AG09319 (cell line): ENCODE measurements at regions not wholly inside any gene's neighbourhood (a gene's known extent, or its start where the extent isn't known, plus 50 kb on each side); places are given as distances from the start of the nearest gene placed in this dataset.

Experiments
- DNase-seq: peaks from one replicate; pipeline ENCODE4 v3.0.0-alpha.2; 2010; ENCODE audit warnings: low read depth; ENCODE audit errors: extremely low read depth
- TF ChIP-seq, protein P1 (sequence below): IDR thresholded peaks from 2 replicates; pipeline ENCODE4 v1.5.1; 2011; ENCODE audit warnings: low read depth, mild to moderate bottlenecking, inconsistent platforms, low read length, moderate library complexity

DNA sequence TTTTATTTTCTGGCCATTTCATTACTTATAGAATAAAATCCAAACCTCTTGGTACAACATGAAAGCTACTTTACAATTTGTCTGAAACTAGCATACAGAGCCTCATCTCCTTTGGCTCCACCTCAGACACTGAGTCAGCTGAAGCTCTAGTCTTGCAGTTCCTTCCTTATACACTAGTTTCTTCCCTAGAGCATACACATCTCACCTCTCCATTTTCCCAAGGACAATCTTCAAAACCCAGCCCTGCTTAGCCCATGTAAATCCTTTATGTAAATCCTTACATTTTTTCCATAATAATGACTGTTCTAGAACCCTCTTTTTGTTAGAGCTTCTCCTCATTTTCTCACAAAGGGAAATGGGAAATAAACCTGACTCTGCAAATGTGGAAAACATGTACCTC is 463.4 kb downstream of the SLC16A7 start:
- DNase-seq, result no peak
- TF ChIP-seq, protein P1, sequence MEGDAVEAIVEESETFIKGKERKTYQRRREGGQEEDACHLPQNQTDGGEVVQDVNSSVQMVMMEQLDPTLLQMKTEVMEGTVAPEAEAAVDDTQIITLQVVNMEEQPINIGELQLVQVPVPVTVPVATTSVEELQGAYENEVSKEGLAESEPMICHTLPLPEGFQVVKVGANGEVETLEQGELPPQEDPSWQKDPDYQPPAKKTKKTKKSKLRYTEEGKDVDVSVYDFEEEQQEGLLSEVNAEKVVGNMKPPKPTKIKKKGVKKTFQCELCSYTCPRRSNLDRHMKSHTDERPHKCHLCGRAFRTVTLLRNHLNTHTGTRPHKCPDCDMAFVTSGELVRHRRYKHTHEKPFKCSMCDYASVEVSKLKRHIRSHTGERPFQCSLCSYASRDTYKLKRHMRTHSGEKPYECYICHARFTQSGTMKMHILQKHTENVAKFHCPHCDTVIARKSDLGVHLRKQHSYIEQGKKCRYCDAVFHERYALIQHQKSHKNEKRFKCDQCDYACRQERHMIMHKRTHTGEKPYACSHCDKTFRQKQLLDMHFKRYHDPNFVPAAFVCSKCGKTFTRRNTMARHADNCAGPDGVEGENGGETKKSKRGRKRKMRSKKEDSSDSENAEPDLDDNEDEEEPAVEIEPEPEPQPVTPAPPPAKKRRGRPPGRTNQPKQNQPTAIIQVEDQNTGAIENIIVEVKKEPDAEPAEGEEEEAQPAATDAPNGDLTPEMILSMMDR, result no peak

DNA sequence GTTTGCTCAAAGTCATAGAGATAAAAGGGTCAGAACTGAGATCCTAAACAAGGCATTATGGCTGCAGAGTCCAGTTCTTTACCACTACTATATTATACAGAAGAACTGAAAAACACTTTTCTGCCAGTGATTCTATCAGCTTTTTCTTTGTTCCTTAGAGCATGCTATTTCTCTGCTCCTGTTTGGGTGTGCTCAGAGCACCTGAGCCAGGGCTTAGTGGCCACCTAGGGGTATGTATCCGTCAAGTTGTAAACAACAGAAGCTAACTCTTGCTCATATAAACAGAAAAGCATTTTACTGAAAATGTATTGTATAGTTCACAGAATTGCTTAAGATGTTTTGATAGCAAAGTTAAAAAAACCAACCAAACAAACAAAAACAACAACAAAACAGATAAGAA is 470.8 kb downstream of the SLC16A7 start:
- TF ChIP-seq, protein P1, result no peak
- no peak for DNase-seq

DNA sequence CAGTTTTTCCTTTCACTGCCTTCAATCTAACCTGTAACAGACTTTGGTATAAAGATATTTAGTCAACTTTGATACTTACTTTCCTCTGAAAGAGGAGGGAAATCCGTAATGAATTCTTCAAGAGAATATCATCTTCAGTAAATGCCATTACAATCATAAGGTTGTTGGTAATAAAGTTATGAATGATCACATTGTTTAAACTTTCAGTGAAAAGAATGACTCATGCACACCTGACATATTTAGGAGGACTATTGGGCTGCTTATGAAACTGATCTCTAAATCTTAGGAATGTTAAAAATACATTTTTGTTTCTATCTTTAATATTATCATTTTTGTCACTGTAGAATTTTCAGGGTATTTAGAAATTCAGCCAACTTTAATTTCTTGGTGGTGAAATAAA is 474.7 kb downstream of the SLC16A7 start:
- TF ChIP-seq, protein P1, result no peak
- no peak for DNase-seq

DNA sequence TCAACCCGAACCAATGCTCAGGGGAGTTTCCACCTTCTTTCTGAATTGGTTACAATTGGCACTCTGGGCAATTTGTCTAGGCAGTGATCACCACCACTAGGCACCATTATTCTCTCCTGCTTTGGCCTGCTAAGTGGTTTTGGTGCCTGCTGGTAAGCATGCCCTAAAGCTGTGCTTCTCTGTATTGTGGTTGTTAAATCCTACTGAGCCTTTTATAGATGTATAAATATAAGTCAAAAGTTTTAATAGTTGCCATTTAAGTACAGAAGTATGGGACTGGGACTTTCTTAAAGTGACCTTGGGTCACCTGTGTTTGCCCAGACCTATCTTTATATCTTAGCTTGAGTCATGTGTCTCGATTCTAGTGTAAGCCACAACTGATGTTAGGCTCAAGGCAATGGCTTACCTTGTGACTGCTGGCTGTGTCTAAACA is 475.9 kb downstream of the SLC16A7 start:
- TF ChIP-seq, protein P1, result no peak
- no peak for DNase-seq

DNA sequence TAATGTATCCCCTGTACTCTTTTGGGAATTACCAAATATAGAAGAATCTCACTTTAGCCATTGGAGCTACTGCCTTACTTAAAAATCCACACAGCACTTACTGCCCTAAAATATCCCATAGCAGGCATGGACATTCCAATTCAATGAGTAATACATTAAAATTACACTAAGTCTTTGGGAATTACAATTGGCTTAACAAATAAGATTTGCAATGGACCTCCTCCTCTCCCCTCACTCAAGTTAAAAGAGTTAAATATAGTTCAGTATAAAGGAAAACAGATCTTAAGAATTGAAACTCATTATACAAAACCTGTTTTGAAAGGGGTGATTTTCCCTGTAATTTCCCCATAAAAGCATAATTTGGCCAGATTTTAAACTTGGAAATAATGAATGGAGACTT is 477.1 kb downstream of the SLC16A7 start:
- TF ChIP-seq, protein P1, result no peak

DNA sequence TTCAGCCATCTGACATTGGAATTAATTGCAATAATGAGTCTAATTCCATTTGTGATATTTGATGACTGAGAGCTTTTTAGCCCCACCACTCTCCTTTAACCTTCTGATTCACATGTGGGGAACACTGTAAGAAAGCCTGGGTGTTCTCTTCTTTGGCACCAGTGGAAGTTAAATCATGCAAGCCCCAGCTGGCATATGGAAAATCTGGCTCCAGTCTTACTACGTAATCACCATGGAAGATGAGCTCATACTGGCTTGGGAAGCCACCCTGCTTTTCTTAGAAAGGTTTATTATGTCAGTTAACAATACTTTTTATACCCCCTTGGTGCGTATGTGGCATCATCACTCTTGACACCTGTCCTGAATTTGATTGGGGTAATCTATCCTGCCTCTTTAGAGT is 479.3 kb downstream of the SLC16A7 start:
- TF ChIP-seq, protein P1, result no peak
- no peak for DNase-seq

More for the DNA sequence above, 477.1 kb downstream of the SLC16A7 start:
- DNase-seq, result no peak

DNA sequence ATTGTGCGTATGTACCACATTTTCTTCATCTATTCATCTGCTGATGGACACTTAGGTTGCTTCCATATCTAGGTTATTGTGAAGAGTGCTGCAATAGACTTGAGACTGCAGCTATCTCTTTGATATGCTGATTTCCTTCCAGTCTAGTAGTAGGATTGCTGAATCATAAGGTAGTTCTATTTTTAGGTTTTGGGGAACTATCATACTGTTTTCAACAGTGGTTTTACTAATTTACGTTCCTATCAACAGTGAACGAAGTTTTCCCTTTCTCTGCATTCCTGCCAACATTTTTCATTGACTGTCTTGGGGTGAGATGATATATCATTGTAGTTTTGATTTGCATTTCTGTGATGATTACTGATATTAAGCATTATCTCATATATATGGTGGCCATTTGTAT is 482.2 kb downstream of the SLC16A7 start:
- TF ChIP-seq, protein P1, result no peak
- DNase-seq, result no peak

DNA sequence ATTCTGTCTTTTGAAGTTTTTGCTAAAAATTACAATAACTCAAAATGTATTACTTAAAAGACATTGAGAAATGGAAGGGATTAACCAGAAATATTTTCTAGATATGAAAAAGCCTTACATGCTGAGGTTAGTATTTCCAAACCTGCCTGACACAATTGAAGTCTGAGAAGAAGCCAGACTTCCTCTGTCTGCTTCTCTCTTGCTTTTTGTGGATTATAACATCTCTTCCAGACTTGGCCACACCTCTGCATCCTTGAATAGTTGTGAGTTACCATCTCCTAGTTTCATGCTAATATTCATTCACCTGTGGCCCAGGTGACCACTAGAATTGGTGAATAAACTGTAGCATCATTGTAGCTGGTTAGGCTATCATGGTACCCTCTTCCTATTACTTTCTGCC is 497.6 kb downstream of the SLC16A7 start:
- DNase-seq, result no peak
- TF ChIP-seq, protein P1, result no peak
